SKM-1 treated with dmso at 0.1 percent for 144 hours (cell line): ENCODE measurements at regions not wholly inside any gene's neighbourhood (a gene's known extent, or its start where the extent isn't known, plus 50 kb on each side); places are given as distances from the start of the nearest gene placed in this dataset.

Experiments used
- DNase-seq: peaks from one replicate; lab custom pipeline; 2025; ENCODE audit not compliant: unreplicated experiment; lab: John Stamatoyannopoulos, UW

DNA sequence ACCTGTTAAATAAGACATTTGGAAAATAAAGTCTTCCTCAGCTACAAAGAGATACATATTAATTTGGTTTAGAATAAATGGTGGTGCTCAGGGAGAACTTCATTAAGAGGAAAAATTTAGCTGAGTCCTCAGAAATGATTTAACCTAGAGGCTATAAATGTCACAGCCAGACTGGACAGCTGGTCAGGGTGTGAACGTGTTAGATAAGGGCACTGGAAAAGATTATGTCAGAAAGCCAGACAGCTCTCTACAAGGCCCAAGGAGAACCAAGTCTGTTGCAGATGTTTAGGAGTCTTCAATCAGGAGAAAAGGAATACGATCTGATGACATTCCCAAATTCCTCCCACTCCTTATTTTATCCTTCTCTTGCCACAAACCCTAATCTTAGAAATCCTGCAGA is 265.2 kb downstream of the MAT2B start:
- no peak for DNase-seq

DNA sequence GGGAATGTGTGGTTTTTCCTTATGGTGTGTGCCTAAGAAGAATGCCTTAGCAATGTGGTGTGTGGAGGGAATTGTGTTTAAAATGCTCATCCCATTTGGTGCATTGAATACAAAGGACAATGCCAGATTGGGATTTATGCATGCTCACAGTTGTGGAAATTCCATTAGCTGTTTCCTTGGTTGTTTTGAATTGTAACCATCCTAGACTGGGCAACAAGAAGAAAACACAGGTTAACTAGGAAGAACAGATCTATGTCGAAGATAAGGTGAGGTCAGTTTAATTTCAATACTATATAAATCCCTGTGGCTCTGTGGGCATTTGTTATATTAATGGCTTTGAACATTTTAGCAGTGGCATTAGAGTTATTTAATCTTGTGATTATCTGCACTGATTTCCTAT is 266.8 kb downstream of the MAT2B start:
- DNase-seq, result no peak

DNA sequence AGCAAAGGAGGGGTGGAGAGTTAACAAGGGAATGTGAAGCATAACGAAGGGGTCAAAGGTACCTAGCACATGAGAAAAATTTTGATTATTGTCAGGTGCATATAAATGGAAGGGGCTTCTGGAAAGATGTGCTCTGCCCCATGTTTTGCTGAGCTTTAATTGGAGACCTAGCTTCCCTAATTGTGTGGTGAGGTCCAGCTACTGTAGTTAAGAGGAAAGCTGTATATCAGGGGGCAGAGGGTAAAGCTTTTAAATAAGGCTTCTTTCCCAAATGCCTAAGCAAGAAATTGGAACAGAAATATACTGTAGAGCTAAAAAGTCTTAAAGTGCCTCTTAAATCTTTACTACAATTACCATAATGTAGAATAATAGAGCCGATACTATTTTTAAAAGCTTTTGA is 267.2 kb downstream of the MAT2B start:
- no peak for DNase-seq

DNA sequence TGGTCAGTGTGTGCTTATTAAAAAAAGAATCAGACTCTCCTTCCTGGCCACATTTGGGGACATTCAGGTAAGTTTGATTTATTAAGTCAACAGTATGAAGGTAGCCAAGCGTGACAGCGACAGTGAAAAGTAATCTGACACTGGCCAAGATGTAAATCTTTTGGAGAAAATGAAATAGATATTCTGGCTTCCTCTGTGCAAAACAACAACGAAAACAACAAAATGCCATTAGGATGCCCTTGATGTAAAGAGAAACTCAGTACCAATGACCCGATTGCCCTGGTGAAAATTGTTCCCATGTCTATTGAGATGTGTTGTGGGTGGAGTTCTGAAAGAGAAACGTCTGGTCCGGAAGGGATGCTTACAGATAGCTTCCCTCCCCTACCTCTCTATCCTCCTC is 267.8 kb downstream of the MAT2B start:
- DNase-seq, result no peak

DNA sequence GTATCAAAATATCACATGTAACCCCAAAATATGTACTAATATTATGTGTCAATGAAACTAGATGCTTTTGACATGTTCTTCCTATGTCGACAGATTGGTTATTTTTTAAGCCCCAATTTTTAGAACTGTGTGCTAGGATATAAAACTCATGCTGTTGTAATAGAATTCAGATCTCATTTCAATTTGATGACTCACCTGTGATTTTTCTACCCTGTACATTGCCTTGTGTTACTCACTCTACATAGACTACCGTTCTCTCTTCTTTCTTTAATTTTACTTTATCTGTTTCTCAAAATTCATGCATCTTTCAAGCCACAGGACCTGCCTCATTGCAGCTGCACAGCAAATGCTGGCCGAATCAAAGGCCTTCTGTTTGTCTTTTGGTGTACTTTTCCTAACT is 284.5 kb downstream of the MAT2B start:
- no peak for DNase-seq

DNA sequence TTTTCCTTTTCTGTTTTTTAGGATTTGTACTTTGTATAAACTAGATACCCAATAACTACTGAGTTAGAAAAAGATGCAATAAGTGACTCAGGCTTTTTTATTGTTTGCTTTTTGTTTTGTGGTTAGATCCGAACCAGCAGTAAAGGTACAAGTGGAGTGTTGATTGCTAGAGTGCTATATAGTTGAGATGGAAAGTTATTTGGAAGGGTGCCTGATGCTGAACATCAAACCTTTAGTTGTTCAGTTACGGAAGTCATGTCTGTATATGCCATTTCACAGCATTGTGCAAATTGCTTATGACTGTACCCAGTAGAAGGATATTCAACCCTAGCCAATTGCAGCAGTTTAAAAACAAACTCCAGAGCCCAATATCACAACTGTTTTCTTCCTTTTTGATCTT is 285.1 kb downstream of the MAT2B start:
- no peak for DNase-seq

DNA sequence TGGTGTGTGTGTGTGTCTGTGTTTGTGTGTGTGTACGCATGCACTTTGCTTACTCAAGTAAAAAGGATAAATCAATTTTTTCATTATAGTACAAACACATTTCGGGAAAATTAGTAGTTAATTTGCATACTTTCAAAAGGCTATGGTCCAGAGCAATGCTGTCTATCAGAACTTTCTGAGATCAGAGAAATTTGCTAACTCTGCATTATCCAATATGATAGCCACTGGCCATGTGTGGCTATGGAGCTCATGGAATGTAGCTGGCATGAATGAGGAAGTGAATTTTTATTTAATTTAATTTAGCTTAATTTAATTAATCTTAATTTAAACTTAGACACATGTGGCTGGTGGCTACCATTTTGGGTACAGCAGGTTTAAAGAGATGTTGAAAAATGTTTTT is 289.6 kb downstream of the MAT2B start:
- DNase-seq, result no peak

DNA sequence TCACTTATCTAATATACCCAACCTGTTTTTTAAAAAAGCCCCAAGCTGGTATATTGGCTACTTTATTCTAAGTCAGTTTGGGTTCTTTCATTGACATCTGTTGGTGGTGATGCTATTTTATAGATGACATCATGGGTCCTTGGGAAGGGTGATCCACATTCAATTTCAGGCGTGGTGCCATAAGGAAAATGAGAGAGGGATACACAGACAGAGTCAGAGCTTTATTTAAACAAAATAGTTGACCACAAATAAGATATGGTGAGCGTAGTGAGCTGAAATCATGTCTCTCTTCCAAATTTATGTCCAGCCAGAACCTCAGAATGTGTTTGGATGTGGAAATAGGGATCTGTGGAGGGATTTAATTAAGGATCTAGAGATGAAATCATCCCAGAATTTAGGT is 302.4 kb downstream of the MAT2B start:
- DNase-seq, result no peak

DNA sequence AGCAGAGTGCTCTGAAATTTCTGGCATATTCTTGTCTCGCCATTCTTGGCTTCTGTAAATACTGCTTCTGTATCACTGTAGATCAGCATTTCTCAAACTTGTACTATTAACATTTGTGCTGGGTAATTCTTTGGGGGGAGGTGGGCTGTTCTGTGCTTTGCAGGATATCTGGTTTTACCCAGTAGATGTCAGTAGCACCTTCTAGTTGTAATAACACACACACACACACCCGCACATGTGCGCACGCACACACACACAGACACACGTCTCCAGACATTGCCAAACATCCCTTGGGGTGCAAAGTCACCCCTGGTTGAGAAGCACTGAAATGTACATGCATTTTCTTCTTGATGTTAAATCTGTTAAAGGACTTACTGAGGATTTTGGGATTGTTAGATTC is 304.1 kb downstream of the MAT2B start:
- DNase-seq, result no peak

DNA sequence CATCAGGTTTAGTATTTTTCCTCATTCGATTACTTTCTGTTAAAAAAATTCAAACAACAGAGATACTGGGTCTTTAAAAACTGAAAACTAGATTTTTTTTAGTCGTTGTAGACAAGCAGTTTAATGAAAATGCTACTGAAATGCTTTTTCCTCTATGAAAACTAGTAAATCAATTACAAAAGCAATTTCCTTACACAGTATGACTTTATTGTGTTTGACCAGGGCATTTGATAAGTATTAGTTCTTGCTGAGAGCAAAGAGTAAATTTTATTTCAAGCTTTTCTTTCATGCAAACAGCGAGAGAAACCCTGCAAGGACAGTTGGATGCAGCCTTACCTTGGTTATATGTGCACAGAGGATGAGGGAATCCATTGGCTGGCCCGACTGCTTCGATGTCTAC is 308.5 kb downstream of the MAT2B start:
- no peak for DNase-seq

DNA sequence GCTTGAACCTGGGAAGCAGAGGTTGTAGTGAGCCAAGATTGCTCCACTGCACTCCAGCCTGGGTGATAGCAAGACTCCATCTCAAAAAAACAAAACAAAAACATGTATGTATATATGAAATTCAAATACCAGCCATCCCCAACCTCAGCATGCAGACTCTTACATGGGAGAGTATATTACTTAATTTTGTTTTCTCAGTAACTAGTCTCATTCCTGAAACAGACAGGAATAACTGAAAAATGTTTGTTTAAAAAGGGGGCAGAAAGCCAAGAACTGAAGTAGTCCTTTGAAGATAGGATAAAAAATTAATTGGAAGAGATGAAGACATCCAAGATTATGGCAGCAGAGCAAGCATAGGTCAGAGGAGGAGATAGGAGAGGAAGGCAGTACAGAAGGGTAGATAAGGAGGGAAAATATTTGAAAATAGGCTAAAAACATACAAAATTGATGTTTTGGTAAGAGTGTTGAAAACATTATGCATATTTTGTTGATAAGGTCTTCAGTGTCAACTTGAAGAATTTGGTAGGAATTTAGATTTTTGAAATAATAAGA is 309.9 kb downstream of the MAT2B start:
- no peak for DNase-seq

DNA sequence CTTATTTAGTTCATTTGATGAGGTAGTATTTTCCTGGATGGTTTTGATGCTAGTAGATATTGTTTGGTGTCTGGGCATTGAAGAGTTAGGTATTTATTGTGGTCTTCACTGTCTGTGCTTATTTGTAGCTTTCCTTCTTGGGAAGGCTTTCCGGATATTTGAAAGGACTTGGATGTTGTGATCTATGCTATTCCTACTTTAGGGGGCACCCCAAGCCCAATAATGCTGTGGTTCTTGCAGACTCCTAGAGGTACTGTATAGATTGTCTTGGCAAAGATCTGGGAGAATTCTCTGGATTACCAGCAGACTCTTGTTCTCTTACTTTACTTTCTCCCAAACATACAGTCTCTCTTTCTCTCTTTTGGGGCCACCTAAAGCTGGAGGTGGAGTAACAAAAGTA is 315.7 kb downstream of the MAT2B start:
- DNase-seq, result no peak

DNA sequence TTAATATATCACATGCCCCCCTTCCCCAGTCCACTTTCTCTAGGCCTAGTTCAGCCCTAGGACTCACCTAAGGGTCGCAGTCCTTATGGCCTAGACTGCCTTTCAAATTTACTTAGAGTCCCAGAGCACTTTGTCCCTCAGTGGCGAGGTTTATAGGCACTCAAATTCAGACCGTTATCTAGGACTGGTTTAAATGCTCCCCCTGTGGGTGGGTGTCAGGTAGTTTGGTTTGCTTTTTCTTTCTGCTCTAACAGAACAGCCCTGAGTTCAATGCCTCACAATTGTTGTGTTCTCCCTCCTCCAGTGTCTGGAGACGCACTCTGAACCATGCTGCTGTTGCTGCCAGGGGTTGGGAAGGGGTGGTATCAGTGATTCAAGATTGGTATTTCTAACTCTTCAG is 317.1 kb downstream of the MAT2B start:
- DNase-seq, result no peak

DNA sequence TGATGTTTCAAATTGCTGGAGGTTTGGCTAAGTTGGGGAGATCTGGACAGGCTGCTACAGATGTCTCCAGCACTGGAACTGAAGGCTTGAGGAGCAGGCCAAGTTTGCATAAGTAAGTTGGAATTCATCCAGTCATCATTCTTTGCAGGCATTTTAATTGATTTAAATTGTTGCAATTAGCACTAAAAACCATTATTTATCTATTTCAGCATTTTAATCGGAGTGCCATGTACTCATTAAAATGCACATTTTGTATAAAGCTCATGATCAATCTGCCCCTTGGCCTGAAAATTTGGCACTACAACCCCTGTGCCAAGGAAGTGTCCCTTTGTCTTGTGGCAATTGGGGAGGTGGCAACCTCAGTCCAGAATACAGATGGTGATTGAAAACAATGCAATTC is 320.2 kb downstream of the MAT2B start:
- no peak for DNase-seq

DNA sequence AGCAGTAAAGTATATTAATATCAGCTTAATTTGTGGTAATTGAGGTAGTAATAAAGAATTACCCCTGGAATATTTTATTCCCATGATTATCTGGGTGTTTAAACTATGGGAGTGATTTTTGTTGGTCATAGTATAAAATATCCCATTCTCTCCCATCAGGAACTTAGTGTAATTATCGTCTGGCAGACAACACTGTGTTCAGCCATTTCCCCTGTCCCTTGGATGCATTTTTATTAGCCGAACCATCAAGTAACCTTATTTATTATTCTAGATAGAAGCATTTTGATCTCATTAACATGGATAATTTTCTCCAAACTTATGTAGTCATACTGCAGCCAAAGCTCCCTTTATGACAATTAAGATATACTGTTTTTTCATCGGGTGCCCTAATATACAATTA is 320.8 kb downstream of the MAT2B start:
- DNase-seq, result no peak

DNA sequence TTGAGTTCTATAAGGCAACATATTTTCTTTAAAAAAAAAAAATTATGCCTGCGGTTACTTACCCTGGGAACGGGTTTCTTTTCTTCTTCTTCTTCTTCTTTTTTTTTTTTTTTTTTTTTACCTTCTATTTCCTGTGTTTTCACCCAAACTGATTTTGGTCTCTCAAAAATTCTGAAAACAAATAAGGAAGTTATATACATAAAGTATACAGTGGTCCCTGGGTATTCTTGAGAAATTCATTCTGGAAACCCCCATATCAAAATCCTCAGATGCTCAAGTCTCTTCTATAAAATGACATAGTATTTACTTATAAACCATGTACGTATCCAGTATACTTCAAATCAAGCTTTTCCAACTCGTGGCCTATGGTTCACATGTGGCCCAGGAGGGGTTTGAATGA is 326.7 kb downstream of the MAT2B start:
- DNase-seq, result no peak

DNA sequence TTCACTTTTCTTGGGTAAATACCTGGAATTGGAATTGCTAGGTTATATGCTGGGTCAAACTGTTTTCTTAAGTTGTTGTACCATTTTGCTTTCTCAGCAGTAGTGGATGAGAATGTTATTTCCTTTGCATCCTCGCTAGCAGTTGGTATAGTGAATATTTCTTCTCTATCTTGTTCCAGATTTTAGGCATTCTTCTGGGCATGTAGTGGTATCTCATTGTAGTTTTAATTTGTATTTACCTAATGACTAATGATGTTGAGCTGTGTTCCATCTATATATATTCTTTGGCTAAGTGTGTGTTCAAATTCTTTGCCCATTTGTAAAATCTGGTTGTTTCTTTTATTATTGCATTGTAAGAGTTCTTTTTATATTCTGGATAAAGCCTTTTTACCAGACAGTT is 333.3 kb downstream of the MAT2B start:
- no peak for DNase-seq

DNA sequence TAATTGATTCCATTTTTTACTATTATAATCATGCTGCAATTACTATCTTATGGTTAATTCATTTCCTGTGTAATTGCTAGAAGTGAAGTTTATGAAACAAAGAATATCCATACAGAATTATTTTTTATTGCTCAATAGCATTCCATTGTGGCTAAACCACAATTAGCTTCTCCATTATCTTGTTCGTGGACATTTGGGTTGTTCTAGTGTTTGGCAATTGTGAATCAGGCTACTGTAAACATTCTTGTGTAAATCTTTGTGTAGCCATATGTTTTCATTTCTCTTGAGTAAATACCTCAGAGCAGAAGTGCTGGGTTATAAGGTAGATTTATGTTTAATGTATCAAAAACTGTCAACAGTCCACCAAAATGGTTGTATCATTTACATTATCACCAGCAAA is 341.1 kb downstream of the MAT2B start:
- DNase-seq, result no peak

DNA sequence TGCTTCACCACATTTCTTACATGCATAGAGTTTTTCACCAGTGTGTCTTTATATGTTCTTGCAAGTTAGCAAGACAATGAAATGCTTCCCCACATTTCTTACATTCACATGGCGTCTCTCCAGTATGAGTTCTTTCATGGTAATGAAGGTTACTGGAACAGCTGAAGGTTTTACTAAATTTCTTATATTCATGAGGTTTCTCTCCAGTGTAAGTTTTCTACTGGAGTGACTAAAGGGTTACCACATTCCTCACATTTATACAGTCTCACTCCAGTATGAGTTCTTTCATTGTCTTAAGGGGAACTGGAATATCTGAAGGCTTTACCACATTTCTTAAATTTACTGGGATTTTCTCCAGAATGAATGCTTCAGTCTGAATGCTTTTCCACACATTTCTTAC is 350.3 kb downstream of the MAT2B start:
- no peak for DNase-seq

DNA sequence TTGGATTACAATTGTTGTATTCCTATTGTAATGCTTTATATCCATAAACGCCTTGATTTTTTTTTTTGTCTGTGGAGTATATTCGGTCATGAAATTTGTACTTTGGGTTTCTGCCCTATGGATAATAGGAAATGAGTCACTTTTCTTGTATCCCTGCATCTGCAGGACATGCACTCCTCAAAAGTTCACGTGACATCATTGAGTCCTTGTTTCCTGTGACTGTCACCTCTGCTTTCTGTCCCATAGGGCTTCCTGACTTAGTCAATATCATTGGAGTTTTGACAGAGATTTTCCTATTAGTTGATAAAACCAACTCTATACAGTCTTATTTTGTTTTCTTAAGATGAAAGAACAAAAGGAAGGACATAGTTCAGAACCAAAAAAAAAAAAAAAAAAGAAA is 356.3 kb downstream of the MAT2B start:
- DNase-seq, result no peak

DNA sequence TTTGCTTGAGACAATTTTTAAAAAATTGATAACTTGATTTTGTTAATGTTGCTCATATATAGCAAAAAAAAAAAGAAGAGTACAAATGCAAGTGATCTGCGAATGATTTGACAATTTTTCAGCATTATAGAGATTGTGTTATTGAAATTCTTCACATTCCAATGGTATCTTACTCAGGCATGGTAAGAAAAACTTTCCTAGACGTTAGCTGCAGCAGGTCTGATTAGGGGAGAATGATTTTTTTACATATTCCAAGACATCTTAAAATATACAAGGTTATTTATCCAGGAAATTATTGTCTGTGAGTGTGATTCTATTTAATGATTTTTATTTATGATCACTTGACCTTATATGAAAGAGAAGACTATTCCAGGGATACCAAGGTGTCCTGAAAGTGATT is 361.9 kb downstream of the MAT2B start:
- DNase-seq, result no peak

DNA sequence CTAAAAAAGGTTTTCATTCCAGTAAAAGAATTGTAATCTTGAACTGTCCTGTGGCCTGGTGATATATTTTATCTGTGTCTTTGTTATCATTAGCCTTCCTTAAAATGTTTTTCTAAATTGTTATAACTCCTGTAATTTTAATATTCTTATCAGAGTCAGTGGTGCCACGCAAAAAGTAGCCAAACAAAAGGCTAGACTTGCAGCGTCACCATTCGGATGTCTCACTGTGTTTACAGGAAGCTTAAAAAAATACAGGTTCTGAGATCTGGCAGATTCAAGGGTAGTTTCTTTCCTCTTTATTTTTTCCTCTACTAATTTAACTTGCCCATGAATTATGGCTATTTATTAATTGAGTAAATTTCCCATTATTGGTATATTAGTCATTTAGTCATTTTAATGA is 362.3 kb downstream of the MAT2B start:
- DNase-seq, result no peak

DNA sequence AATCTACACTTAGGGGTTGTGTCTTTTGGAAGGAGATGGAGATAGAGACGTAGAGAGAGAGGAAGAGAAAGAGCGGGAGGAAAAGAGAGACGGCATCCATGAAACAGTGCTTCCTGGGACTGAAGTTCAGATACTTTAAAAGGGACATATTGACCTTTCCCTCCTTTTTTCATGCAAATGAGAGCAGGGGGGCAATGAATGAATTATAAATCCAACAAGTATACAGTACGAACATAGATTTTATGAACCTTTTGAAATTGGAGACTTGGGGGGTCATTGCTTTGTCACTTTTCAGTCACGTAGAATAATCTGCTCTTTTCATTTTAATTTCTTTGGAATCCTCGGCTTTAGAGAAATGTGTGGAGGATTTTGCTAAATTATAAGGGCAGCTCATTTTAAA is 364.2 kb downstream of the MAT2B start:
- no peak for DNase-seq

DNA sequence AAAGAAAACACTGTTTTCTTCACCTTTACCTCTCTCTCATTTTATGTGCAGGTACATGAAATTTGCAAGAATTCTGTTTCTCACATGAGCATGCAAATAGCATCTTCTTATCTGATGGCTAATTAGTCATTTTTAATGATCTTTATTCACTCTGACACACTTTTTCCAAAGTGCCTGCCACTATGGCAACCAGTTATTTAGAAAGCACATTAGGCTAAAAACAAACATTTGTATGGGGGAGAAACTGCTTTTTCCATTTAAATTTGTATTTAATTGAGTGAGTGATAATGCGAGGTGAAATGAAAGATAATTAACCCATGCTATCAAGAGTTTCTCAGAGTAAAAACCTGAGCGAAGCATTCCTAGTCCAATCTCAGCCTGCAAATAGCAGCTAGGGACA is 365.0 kb downstream of the MAT2B start:
- no peak for DNase-seq
